ENCODE measurements at regions not wholly inside any gene's neighbourhood (a gene's known extent, or its start where the extent isn't known, plus 50 kb on each side); places are given as distances from the start of the nearest gene placed in this dataset.

DNA sequence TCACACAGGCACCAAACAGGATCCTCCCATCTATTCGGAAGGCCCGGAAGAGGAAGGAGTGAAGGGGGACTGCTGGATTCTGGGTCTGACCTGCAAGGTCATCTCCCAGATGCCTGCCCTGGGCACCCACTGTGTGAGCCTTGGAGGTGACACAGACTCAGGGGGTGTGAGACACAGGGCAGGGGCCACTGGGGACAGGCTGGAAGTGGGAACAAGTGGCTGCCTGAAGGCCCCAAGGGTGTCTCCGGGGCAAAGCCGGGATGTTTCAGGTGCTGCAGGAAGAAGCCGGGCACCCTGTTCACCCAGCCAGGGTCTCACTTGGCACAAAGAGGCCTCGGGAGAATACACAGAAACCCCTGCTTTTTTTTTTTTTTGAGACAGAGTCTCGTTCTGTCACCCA, 385.5 kb downstream of the CTTN start:
- Histone ChIP-seq H3K9ac (ENCODE audit: low read depth, low read length) (no peak overlapping the region), H3K9me3 (ENCODE audit: control insufficient read depth, insufficient read depth, low read length) (no peaks in the 10 kb centered on the region), H3K4me3 (ENCODE audit: low read depth, low read length) (no peak overlapping the region), H3K4me1 (ENCODE audit: control insufficient read depth, insufficient read depth, low read length) (no peaks in the 10 kb centered on the region), H3K27me3 (ENCODE audit: control insufficient read depth, insufficient read depth, low read length) (no peaks in the 10 kb centered on the region), H3K36me3 (ENCODE audit: control insufficient read depth, insufficient read depth, low read length) (peaks cover 10% of the 10 kb centered on the region), H3K27ac (ENCODE audit: low read depth, low read length) (no peak overlapping the region)

- Histone ChIP-seq H3K4me1 (ENCODE audit: control insufficient read depth, insufficient read depth, low read length) (no peaks in the 10 kb centered on the region), H3K27ac (ENCODE audit: low read depth, low read length) (no peak overlapping the region), H3K9me3 (ENCODE audit: control insufficient read depth, insufficient read depth, low read length) (no peaks in the 10 kb centered on the region), H3K27me3 (ENCODE audit: control insufficient read depth, insufficient read depth, low read length) (no peaks in the 10 kb centered on the region), H3K9ac (ENCODE audit: low read depth, low read length) (no peak overlapping the region), H3K4me3 (ENCODE audit: low read depth, low read length) (no peak overlapping the region), H3K36me3 (ENCODE audit: control insufficient read depth, insufficient read depth, low read length) (peaks cover 10% of the 10 kb centered on the region)
Measured at GRCh38 chr11:70785372-70785771, 387.0 kb downstream of the CTTN start.

- H3K27ac ChIP-seq (ENCODE audit: low read depth, low read length) = no peak overlapping the region
- no peak overlapping the region for H3K9ac ChIP-seq (ENCODE audit: low read depth, low read length)
- H3K4me3 ChIP-seq (ENCODE audit: low read depth, low read length) = no peak overlapping the region
- H3K36me3 ChIP-seq (ENCODE audit: control insufficient read depth, insufficient read depth, low read length) = peaks cover 10% of the 10 kb centered on the region
- H3K27me3 ChIP-seq (ENCODE audit: control insufficient read depth, insufficient read depth, low read length) = no peaks in the 10 kb centered on the region
- no peaks in the 10 kb centered on the region for H3K4me1 ChIP-seq (ENCODE audit: control insufficient read depth, insufficient read depth, low read length)
- H3K9me3 ChIP-seq (ENCODE audit: control insufficient read depth, insufficient read depth, low read length) = no peaks in the 10 kb centered on the region
Measured at GRCh38 chr11:70786021-70786665, 387.8 kb downstream of the CTTN start.

DNA sequence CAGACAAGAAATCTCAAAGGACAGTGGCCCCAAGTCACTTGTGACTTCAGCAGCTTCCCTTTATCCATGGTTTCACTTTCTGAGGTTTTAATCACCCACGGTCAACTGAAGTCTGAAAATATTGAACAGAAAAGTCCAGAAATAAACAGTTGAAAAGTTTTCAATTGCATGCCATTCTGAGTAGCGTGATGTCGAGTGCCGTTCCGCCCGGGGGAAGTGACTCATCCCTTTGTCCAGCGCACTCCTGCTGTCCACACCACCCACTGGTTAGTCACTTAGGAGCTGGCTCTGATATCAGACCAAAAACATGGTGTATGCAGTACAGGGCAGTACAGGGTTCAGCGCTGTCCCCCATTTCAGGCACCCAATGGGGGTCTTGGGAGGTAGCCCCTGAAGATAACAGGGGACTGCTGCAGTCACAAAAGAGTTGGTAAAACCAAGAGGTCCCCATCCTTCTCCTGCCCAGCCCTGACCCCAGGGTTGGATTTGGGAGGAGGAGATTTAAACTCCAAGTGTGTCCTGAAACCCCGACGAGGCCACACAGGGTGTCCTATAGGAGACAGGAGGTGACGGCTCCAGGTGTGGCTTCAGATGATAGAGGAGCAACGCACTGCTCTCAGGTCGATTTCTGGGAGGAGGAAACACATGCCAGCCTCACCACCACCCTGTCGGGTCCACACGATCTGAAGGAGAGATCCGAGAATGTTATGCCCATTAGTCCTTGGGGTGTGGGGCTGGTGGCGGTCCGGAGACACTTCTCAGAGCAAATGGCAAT, 390.1 kb downstream of the CTTN start:
- no peak overlapping the region for H3K9ac ChIP-seq (ENCODE audit: low read depth, low read length)
- H3K27ac ChIP-seq (ENCODE audit: low read depth, low read length) = no peak overlapping the region
- H3K4me1 ChIP-seq (ENCODE audit: control insufficient read depth, insufficient read depth, low read length) = no peaks in the 10 kb centered on the region
- H3K4me3 ChIP-seq (ENCODE audit: low read depth, low read length) = no peak overlapping the region
- H3K27me3 ChIP-seq (ENCODE audit: control insufficient read depth, insufficient read depth, low read length) = no peaks in the 10 kb centered on the region
- peaks cover 14% of the 10 kb centered on the region for H3K36me3 ChIP-seq (ENCODE audit: control insufficient read depth, insufficient read depth, low read length)
- peaks cover 7% of the 10 kb centered on the region for H3K9me3 ChIP-seq (ENCODE audit: control insufficient read depth, insufficient read depth, low read length)

DNA sequence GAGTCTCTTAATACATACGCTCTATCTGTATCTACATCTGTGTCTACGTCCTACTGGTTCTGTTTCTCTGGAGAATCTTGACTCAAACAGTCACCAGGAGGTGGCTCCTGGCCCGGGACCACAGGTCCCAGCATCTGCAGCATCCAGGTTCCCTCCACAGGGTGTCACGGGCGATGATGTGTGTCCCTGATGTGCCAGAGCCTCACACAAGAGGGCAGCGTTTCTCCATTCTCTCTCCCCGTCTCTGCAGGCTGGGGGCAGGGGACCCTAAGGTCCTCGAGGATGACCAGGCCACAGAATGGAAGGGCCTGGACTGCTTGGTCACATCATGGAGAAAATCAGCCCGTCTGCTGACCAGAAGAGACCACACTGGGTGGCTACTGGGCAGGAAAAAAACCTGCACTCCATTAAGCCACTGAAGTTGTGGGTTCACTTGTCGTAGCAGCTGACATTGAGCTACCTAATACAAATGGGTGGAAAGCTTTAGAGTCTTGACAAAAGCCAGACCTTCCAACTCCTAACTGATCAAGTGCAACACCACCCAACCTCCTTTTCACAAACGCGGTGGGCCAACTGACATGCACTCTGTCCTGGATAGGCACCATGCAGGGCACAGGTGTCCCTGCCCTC, 392.5 kb downstream of the CTTN start:
- Histone ChIP-seq H3K36me3 (ENCODE audit: control insufficient read depth, insufficient read depth, low read length) (peaks cover 14% of the 10 kb centered on the region), H3K4me3 (ENCODE audit: low read depth, low read length) (no peak overlapping the region)

DNA sequence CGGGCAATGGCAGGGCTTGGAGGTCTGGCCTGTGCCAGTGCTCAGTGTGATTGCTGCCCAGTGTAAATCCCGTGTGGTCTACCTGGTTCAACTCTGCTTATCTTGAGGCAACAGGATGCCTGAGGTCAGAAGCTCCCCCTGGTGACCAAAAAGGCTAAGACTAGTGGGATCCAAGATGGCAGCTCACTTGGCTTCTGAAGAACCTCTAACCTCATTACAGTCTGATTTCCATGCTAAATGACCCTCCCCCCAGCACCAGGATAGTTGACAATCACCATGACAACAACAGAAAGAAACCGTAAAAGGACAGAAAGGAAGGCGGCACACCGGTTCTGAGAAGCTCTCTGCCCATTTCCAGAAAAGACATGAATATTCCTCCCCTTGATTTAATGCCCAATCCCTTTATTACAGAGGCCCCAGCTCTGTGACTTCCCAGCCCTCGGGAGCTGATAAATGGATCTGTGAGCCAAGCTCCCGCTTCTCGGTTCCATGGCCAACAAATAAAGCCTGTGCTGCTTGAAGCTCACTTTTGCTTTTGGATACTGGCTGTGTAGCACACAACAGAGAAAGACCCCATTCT, 398.4 kb downstream of the CTTN start:
- Histone ChIP-seq H3K9ac (ENCODE audit: low read depth, low read length) (no peak overlapping the region), H3K27ac (ENCODE audit: low read depth, low read length) (no peak overlapping the region), H3K9me3 (ENCODE audit: control insufficient read depth, insufficient read depth, low read length) (peaks cover 11% of the 10 kb centered on the region), H3K4me3 (ENCODE audit: low read depth, low read length) (no peak overlapping the region), H3K27me3 (ENCODE audit: control insufficient read depth, insufficient read depth, low read length) (no peaks in the 10 kb centered on the region), H3K4me1 (ENCODE audit: control insufficient read depth, insufficient read depth, low read length) (no peaks in the 10 kb centered on the region), H3K36me3 (ENCODE audit: control insufficient read depth, insufficient read depth, low read length) (peaks cover 13% of the 10 kb centered on the region; the same call in 1 of the 2 replicates)

More for the DNA sequence above, 392.5 kb downstream of the CTTN start:
- H3K4me1 ChIP-seq (ENCODE audit: control insufficient read depth, insufficient read depth, low read length) = no peaks in the 10 kb centered on the region
- H3K27ac ChIP-seq (ENCODE audit: low read depth, low read length) = no peak overlapping the region
- H3K9me3 ChIP-seq (ENCODE audit: control insufficient read depth, insufficient read depth, low read length) = peaks cover 11% of the 10 kb centered on the region
- H3K27me3 ChIP-seq (ENCODE audit: control insufficient read depth, insufficient read depth, low read length) = no peaks in the 10 kb centered on the region
- H3K9ac ChIP-seq (ENCODE audit: low read depth, low read length) = no peak overlapping the region

GRCh38 chr11:70798296-70798695, 400.0 kb downstream of the CTTN start:
- Histone ChIP-seq H3K4me3 (ENCODE audit: low read depth, low read length) (no peak overlapping the region), H3K27ac (ENCODE audit: low read depth, low read length) (no peak overlapping the region), H3K9me3 (ENCODE audit: control insufficient read depth, insufficient read depth, low read length) (peaks cover 6% of the 10 kb centered on the region)

GRCh38 chr11:70799386-70799785, 401.1 kb downstream of the CTTN start:
- Histone ChIP-seq H3K27ac (ENCODE audit: low read depth, low read length) (no peak overlapping the region), H3K9me3 (ENCODE audit: control insufficient read depth, insufficient read depth, low read length) (0 out of 2 replicates have a peak, but pooled peaks cover 2% of the 10 kb centered on the region), H3K4me1 (ENCODE audit: control insufficient read depth, insufficient read depth, low read length) (no peaks in the 10 kb centered on the region), H3K9ac (ENCODE audit: low read depth, low read length) (no peak overlapping the region), H3K4me3 (ENCODE audit: low read depth, low read length) (no peak overlapping the region), H3K27me3 (ENCODE audit: control insufficient read depth, insufficient read depth, low read length) (no peaks in the 10 kb centered on the region), H3K36me3 (ENCODE audit: control insufficient read depth, insufficient read depth, low read length) (peaks cover 16% of the 10 kb centered on the region; the same call in 1 of the 2 replicates)

More at GRCh38 chr11:70798296-70798695, 400.0 kb downstream of the CTTN start:
- peaks cover 16% of the 10 kb centered on the region; the same call in 1 of the 2 replicates for H3K36me3 ChIP-seq (ENCODE audit: control insufficient read depth, insufficient read depth, low read length)
- no peaks in the 10 kb centered on the region for H3K27me3 ChIP-seq (ENCODE audit: control insufficient read depth, insufficient read depth, low read length)
- no peak overlapping the region for H3K9ac ChIP-seq (ENCODE audit: low read depth, low read length)
- no peaks in the 10 kb centered on the region for H3K4me1 ChIP-seq (ENCODE audit: control insufficient read depth, insufficient read depth, low read length)

- Histone ChIP-seq H3K27ac (ENCODE audit: low read depth, low read length) (no peak overlapping the region), H3K27me3 (ENCODE audit: control insufficient read depth, insufficient read depth, low read length) (no peaks in the 10 kb centered on the region), H3K9me3 (ENCODE audit: control insufficient read depth, insufficient read depth, low read length) (no peaks in the 10 kb centered on the region), H3K36me3 (ENCODE audit: control insufficient read depth, insufficient read depth, low read length) (peaks cover 20% of the 10 kb centered on the region), H3K9ac (ENCODE audit: low read depth, low read length) (no peak overlapping the region), H3K4me3 (ENCODE audit: low read depth, low read length) (no peak overlapping the region), H3K4me1 (ENCODE audit: control insufficient read depth, insufficient read depth, low read length) (no peaks in the 10 kb centered on the region)
Measured at GRCh38 chr11:70802185-70802584, 403.9 kb downstream of the CTTN start.

DNA sequence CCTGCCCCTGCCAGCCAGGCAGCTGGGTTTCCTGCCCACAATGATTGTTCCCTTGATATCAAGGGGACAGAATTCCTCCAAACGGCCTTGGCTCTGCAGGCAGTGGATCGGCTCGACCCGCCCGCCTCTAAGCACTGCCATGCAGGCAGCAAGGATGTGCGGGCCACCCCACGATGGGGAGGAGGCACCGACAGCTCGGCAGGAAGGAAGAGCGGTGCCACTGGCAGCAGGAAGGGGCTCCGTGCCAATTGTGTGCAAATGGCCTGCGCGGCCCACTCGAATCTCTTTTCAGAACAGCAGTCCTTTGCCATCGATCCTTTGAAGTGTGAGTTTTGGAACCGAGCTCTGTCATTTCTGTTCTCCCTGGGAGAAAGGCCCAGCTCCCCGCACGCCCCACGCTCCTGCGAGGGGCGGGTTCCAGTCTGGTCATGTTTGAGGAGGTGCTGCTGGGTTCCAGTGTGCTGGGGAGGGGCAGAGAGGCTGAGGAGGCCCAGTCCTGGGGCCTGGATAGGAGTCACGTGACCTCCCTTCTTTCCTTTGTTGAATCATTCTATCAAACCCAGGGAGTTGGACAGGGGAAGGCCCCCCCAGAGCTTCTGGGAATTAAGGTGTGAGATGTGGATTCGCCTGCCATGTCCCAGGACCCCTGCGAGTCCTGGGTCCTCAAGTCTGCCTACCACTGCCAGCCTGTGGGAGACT, 406.0 kb downstream of the CTTN start:
- Histone ChIP-seq H3K27ac (ENCODE audit: low read depth, low read length) (no peak overlapping the region), H3K4me3 (ENCODE audit: low read depth, low read length) (no peak overlapping the region), H3K9me3 (ENCODE audit: control insufficient read depth, insufficient read depth, low read length) (no peaks in the 10 kb centered on the region), H3K9ac (ENCODE audit: low read depth, low read length) (no peak overlapping the region), H3K27me3 (ENCODE audit: control insufficient read depth, insufficient read depth, low read length) (no peaks in the 10 kb centered on the region), H3K36me3 (ENCODE audit: control insufficient read depth, insufficient read depth, low read length) (peaks cover 14% of the 10 kb centered on the region), H3K4me1 (ENCODE audit: control insufficient read depth, insufficient read depth, low read length) (no peaks in the 10 kb centered on the region)
